B cell (primary cell): ENCODE measurements at regions not wholly inside any gene's neighbourhood (a gene's known extent, or its start where the extent isn't known, plus 50 kb on each side); places are given as distances from the start of the nearest gene placed in this dataset.

ENCODE experiments used
- EZH2 ChIP-seq: IDR thresholded peaks from 2 replicates; pipeline ENCODE4 v1.6.1; 2012; ENCODE audit warnings: borderline replicate concordance, low read depth, mild to moderate bottlenecking, moderate library complexity, low read length; ENCODE audit not compliant: insufficient read depth, poor library complexity, severe bottlenecking
- TF ChIP-seq, protein P1 (sequence below): fragments of 200-600 bp; IDR thresholded peaks from one replicate; pipeline ENCODE4 v1.8.0; 2022; ENCODE audit warnings: antibody characterized with exemption, mild to moderate bottlenecking

GRCh38 chr11:15863411-15863810, 492.9 kb downstream of the SOX6 start:
- TF ChIP-seq, protein P1, sequence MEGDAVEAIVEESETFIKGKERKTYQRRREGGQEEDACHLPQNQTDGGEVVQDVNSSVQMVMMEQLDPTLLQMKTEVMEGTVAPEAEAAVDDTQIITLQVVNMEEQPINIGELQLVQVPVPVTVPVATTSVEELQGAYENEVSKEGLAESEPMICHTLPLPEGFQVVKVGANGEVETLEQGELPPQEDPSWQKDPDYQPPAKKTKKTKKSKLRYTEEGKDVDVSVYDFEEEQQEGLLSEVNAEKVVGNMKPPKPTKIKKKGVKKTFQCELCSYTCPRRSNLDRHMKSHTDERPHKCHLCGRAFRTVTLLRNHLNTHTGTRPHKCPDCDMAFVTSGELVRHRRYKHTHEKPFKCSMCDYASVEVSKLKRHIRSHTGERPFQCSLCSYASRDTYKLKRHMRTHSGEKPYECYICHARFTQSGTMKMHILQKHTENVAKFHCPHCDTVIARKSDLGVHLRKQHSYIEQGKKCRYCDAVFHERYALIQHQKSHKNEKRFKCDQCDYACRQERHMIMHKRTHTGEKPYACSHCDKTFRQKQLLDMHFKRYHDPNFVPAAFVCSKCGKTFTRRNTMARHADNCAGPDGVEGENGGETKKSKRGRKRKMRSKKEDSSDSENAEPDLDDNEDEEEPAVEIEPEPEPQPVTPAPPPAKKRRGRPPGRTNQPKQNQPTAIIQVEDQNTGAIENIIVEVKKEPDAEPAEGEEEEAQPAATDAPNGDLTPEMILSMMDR = no peak
- TF ChIP-seq EZH2 = no peak
